Forelimb muscle (tissue), 1 donor: ENCODE measurements at regions not wholly inside any gene's neighbourhood (a gene's known extent, or its start where the extent isn't known, plus 50 kb on each side); places are given as distances from the start of the nearest gene placed in this dataset.

ENCODE experiments used
- DNase-seq: peaks from one replicate; pipeline ENCODE4 v3.0.0-alpha.2; 2013; ENCODE audit warnings: low read depth

DNA sequence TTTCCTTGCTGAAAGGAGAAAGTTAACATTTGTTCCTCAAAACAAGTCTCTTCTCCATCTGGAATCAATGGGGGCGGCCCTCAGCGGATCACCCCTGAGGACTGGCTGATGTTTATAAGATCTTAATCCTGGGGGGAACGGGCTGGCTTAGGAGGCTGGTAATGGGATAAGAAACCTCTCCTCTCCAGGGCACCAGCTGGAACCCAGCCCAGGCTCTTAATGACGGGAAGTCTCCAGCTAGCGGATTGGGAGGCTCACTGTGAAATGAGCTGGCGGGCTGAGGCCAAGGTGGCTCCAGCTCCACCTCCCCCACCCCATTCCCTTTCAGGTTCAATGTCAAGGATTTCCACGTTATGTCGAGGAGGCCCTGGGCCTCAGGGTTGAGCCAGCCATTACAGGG lies 1133.0 kb downstream of the VRK1 start:
- no peak for DNase-seq

DNA sequence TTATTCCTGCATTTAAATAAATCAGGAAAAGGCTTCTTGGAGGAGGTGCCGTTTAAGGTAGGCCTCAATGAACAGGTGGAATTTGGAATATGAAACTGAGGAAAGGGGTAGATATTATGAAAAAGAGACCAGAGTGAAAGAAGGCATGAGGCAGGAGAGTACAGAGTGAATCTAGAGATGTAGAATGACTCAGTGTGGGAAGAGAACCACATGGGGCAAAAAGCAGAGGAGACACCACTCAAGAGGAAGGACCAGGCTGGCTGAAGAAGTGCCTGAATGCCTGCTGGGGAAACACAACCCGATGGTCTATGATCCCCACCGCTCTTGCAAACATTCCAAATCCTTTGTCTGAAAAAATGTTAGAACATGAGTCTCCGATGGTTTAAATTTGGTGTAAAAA lies 1134.1 kb downstream of the VRK1 start:
- DNase-seq, result no peak

DNA sequence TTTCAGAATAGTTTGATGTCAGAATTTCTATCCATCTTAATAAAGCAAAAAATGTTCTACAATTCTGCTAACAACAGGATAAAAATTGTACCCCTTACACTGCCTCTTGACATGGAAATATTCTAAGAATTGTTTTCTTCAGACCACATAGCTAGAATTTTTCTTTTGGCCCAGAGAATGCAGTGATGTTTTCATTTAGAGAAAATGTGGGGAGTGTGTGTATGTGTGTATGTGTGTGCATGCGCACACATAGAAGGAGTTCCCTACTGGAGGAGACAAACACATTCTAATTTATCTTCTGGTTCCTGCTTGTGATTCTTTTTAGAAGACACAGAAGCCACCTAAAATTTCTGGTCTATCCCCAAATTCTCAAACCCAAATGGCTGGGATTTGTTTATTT lies 1145.7 kb downstream of the VRK1 start:
- DNase-seq, result no peak

DNA sequence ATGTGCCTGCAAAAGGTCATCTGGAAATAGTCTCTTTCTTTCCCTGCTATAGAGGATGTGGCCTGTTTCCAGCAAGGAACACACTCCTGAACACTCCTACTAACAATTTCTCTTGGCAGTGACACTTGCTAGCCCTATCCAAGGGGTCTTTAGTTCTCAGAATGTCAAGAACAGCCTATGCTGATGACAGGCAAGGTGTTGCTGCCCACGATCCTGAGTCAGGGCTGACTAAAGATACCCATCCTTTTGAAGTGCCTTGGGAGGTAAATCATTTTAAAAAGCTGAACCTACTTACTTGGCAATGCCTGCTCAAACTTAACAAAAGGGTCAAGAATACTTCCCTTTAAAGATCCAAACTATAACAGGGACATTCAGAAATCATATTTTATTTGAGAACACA lies 1146.4 kb downstream of the VRK1 start:
- no peak for DNase-seq

DNA sequence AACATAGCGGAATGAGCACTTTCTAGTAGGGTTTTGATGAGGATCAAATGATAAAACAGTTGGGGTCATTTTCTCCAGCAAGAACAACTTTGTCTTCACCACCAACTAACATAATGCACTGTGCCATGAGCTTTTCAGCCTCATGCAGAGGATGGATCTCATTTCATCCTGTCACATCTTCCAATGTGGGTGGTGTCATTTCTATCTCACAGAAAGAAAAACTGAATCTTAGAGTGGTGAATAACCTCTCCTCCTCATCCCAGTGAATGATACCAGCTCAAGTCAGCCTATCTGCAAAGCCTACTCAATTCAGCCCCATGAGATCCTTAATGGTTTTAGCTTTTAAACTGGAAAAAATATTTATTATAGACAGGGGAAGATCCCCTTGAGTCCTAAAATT lies 1147.2 kb downstream of the VRK1 start:
- no peak for DNase-seq

DNA sequence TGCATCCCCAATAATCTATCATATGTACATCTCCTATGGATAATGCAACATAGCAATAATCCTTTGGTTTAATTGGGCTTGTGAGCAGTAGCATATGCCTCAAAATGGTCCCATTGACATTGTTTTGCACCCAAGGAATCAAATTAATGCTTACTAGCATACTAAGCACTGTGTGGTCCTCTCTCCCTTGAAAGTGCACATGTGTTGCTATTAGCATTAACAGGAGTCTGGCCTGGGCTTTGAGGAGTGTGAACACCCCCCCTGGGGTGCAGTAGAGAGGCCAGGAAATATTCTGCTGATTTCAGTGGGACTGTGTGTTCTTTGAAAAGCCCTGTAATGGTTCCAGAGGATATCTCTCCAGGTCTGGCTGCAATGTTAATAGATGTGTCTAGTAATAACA lies 1148.4 kb downstream of the VRK1 start:
- DNase-seq, result no peak

DNA sequence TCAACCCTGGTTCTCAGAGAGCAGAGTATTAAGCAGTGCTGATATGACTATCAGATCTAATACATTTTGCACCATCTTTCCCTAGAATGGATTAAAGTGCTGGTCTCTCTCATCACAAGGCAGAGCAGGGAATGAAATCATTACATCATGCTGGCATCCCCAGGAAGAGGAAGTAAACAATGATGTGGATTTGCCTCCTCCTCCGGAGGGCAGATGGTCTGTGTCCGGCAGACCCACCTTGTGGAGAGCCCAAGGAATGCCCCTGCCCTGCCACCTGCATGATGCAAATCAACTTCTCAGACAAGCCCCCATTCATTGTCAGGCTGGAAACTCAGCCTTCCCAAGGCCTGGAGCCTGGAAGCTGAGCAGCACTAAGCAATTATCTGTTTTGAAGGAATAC lies 1149.1 kb downstream of the VRK1 start:
- no peak for DNase-seq

DNA sequence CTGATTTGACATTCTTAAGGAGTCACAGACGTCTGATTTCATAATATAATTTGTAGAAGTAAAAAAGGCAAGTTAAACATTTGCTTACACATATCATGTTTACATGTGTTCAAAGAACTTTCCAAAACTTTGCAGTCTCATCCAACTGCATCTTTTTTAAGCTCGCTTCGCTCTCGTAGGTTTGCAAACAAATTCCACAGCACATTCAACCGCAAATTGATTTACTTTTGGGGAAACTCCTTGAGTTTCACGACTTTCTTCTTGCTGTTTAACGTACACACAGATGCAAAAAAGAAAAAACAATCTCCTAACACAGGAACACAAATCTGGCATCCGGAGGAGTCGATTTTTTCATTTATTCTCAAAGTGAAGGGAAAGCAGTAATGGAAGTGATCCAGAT lies 1149.5 kb downstream of the VRK1 start:
- no peak for DNase-seq

DNA sequence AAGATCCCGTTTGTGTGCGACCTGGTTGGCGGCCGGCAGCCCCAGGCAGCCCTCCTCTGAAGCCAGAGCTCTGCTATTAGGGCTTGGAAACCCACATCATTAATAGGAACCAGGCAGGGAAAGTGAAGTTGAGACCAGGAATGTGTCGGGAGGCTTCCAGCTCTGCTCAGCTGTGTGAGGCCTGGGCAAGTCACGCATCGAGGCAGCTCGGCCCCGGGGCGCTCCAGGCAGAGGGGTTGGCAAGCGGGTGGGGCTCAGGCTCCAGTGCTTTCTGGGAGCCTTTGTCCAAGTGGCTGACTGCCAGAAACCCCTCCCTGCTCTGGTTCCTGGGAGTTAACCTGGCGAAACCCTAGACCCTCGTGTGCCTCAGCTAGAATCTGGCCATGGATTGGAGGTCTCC lies 1151.7 kb downstream of the VRK1 start:
- no peak for DNase-seq

DNA sequence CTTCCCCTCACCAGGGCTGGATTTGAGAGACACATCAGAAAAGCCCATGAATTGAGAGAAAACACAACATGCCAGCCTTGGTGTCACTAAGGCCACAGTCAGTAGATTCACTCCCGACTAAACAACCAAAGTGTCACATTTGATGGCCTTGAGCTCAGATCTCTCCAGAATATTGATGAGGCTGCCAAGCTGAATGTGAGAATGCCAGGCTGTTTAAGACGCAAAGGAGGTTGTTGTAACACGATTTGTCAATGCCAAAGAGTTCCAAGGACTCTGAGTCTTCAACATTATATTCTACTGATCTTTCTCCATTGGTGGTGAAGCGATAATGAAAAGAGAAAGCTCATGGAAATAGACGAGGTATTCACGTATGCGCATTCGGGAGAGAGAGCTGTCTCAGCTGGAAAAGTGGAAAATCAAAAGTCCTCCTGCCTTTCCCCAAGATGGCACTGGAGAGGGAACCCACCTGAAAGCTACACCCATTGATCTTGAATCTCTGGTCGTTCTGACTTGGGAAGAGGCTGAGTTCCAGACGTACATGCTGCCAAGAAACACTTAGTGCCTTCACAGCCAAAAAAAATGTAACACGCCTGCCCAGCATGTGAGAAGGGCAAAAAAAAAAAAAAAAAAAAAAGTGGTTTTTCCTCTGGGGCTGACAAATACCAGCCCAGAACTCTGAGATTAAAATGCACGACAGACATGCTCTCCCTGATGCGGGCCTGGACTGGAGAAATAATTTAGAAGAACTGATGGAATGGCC lies 1159.6 kb downstream of the VRK1 start:
- no peak for DNase-seq

DNA sequence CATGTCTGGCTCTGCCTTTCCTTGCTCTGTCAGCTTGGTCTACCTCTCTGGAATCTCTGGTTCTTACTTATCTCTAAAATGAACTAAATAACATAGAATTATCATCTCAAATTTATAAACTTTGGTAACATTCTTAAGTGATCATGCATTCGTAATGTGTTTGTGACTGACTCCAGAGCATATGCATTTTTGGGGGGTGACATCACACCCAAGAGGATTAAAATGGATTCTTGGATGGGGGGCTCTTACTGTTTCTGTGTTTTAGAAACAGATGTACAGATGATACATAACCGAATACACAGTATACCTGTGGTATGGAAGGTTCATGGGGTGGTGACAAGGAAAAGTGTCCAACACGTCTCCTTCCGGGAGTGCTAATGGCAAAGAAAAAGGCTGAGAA lies 1162.1 kb downstream of the VRK1 start:
- DNase-seq, result no peak

DNA sequence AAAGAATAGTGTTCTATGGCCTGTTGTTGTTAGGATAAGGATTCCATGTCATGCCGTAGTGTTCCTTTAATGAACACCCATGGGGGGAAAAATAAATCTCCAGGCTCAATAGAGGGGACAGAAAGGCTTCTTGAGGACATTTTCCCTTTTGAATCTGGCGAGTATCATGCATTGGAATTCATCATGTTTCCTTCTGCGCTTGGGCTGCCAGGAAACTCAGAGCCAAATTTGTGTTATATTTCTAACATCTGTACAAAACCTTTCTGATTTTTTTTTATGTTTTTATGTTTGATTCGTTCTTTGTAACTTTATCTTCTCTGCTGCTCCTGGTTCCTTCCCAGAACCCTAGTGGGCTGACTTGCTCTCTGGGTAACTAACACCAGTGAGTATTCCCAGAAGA lies 1163.3 kb downstream of the VRK1 start:
- no peak for DNase-seq

DNA sequence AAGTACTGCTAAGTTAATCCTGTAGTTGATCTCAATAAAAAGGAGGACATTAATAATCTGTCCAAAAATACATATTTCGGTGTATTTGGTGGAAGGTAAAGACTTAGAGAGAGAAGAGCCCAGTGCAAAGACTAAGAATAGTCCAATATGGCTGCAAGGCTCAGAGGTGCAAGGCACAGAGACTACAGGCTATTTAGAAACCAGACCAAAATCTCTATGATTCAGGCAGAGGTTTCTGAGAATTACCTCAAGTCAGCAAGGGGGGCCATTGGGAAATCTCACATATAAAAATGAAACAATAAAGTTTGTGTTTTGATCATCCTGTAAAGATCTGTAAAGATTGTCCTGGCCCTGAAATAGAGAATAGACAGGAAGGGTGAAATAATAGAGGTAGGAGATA lies 1173.0 kb downstream of the VRK1 start:
- no peak for DNase-seq

DNA sequence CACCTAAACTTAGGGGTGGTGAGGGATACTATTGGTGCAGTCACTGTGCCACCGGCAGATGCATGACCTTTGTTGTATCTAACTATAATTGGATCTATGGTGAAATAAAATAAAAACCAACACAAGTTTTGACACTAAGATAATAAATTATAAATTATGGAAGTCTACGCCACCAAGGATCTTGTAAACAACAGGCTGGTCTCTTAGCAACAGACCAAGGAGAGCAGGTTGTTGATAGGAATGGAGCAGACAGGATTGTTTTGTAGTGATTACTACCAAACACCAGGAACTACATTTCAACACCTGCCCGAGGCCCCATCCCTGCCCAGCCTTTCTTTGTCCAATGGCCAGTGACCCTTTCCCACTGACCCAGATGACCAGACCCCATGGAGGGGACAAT lies 1178.0 kb downstream of the VRK1 start:
- DNase-seq, result no peak

DNA sequence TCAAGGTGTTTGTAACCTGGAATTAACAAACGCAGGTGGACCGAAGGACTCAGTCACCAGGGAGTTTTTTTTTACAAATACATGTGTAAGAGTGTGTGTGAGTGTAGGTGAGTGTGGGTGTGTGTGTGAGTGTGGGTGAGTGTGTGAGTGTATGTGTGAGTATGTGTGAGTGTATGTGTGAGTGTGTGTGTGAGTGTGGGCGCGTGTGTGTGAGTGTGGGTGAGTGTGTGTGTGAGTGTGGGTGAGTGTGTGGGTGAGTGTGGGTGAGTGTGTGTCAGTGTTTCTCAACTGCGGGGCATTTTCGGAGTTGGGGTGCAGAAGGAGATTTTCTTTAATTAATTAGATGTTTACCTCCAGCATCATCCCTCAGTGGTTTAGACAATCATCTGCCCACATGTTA lies 1178.8 kb downstream of the VRK1 start:
- no peak for DNase-seq

DNA sequence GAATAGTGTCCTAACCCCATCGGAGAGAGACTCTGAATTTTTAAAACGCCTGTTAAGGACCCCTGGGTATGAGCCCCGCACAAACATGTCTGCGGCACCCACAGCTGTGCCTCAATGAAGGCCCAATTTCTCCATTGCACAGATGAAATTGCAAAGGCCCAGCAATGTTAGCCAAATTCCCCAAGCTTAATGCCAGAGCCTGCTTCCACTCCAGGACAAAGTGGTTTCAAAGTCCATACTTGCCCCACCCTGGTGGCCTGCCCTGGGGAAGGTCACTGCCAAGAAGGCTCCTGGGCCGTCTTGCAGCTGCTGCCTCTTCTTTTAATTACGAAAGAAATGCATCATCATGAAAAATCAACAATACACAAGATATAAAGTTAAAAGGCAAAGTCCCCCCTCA lies 1179.7 kb downstream of the VRK1 start:
- DNase-seq, result no peak

DNA sequence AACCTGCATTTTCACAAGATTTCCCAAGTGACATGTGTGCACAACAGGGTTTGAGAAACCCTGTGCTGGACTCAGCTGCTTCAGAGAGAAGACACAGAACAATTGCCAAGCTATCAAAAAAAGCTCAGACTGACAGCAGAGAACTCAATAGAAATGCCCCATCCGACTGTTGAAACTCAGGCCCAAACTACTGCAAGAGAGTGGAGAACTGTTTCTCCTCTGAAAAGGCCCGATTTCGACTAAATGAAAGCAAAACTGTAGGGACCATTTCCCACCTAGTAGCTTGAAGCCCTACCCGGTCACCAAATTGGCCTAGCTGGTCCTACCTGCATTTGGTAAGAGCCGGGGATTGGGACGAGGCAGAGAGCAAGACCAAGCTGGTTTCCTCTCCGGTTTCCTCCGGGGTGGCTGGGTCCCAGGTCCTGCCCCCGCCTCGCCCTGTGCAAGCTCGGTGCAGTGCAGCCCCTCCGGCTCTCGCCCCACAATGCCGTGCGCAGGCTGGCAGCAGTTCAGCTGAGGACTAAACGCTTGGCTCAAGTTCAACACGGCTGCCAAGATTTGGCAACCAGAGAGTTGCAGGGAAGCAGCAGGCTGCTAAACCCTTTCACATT lies 1180.6 kb downstream of the VRK1 start:
- no peak for DNase-seq

DNA sequence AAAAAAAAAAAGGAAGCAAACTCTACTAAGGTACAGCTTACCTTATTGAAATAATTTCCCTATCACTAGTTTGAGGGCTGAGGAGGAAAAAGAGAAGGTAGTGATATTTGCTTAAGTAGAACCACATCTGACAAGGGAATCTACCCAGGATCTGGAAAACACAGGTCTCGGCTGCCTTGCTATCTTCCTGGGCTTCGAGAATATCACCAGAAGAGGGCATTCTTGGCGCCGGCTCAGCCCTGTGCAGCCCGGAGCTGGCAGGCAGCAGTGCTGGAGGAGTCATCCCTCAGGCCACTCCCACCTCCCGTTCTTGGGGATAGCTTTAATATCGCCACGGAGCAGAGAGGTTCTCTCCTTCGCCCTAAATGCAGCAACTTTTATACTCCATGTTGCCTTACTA lies 1181.2 kb downstream of the VRK1 start:
- DNase-seq, result no peak

DNA sequence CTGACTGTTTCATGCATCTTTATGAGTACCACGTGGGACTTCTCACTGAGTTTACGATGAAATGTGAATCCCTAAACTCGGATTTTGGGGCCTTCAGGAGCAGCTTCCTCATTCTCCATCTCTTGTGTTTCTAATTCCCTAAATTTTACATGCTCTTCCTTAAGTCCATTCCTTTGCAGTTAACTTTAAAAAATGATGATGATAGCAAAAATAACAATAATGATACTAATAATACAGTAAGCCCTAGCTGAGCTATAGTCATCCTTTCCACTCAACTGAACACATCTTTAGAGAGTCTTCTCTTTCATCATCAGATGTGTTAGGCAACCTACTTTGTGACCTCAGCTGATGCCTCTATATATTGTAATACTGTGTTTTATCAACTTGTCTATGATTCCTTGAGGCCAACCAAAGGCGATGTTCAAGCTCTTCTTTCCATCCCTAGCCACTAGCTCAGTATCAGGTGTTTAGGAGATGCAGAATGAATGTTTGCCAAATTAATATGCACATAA lies 1196.4 kb downstream of the VRK1 start:
- DNase-seq, result no peak

DNA sequence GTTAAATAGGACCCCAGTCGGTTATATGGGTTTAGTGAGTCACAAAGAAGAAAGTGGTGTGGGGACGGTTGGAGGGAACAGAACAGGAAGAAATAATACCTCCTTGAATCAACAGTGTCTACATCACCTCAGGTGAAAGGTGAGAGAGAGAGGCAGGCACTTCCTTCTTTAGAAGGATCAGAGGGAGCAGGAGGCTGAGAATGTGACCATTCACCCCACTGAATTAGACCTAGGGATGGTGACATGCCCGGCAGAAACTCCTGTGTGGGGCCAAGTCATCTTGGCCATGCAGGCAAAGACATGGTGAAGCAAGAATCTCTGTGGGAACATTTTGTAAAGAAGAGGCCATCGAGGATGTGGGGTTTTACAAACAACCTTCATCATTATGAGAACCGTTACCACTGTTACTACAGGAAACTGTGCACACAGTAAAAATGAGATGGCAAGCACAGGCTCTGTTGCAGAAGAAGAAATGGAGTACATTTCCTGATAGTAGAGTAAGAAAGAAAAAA lies 1196.9 kb downstream of the VRK1 start:
- DNase-seq, result no peak

DNA sequence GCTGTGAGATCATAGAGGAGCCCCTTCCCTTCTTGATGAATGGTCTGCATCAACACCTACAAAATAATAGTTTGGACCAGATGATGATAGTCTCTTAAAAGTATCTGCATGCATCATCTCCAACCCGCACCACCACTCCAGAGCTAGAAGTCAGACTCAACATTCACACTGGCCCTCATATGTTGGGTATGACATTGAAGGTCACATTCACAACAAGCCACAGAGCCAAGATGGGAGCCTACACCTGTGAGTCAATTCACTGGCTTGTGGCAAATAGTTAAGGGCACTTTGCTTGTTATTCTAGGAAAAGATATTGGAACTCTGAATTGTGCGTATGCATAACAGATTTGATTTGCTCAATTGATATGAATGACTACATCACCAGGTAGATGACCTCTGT lies 1197.9 kb downstream of the VRK1 start:
- DNase-seq, result no peak

DNA sequence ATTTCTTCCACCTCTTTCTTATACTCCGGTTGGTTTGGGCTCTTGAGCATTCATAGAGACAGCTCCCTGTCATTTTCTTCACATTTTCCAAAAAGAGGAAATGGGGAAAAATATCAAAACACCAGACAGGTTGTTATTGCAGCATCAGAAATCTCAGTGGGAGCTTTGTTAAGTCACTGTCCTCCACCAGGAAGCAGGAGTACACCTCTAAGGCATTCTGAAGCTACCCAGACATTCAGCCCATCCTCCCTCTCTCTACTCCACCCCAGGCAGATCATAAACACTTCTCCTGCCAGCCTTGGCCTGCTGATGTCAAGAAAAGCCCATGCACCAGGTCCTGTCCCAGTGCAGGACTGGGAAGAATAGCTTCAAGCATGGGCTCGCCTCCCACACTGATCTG lies 1198.3 kb downstream of the VRK1 start:
- DNase-seq, result no peak

DNA sequence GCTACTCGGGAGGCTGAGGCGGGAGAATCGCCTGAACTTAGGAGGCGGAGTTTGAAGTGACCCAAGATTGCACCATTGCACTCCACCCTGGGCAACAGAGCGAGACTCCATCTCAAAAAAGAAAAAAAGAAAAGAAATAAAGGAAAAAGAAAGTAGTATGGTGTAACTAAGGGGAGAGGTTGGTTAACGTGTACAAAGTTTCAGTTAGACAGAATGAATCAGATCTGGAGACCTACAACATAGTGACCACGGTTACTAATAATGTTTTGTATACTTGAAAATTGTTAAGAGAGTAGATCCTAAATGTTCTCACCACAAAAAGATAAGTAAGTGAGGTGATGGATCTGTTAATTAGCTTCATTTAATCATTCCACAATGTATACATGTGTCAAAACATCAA lies 1208.8 kb downstream of the VRK1 start:
- DNase-seq, result no peak
